DOHH2 (cell line): ENCODE measurements at regions not wholly inside any gene's neighbourhood (a gene's known extent, or its start where the extent isn't known, plus 50 kb on each side); places are given as distances from the start of the nearest gene placed in this dataset.

ENCODE experiments used
- H3F3A ChIP-seq: fragments of 200-600 bp; sonication (generic), shearing (Covaris generic); 2 replicates; pipeline ENCODE4 v1.6.0; 2016; ENCODE audit warnings: antibody characterized with exemption, mild to moderate bottlenecking; ENCODE audit not compliant: control insufficient read depth, insufficient read depth
- H3K27ac ChIP-seq: fragments of 200-600 bp; sonication (generic); 2 replicates; pipeline ENCODE4 v1.5.1; 2014; ENCODE audit warnings: low read depth, mild to moderate bottlenecking, low read length, moderate library complexity
- H3K27me3 ChIP-seq: fragments of 200-600 bp; sonication (generic); 2 replicates; pipeline ENCODE4 v1.6.1; 2014; ENCODE audit warnings: mild to moderate bottlenecking, low read length, mixed read lengths; ENCODE audit not compliant: control insufficient read depth
- H3K36me3 ChIP-seq: fragments of 200-600 bp; sonication (generic); 2 replicates; pipeline ENCODE4 v1.6.1; 2014; ENCODE audit warnings: mild to moderate bottlenecking, low read length, moderate library complexity, mixed read lengths; ENCODE audit not compliant: control insufficient read depth
- H3K4me1 ChIP-seq: fragments of 200-600 bp; sonication (generic); 2 replicates; pipeline ENCODE4 v1.6.1; 2014; ENCODE audit warnings: mild to moderate bottlenecking, low read length, mixed read lengths; ENCODE audit not compliant: control insufficient read depth
- H3K4me2 ChIP-seq: fragments of 200-600 bp; sonication (generic); 2 replicates; pipeline ENCODE4 v1.6.0; 2014; ENCODE audit warnings: mild to moderate bottlenecking, low read length, moderate library complexity
- H3K4me3 ChIP-seq: fragments of 200-600 bp; sonication (generic); 2 replicates; pipeline ENCODE4 v1.5.1; 2014; ENCODE audit warnings: mild to moderate bottlenecking, low read length, mixed read lengths
- H3K79me2 ChIP-seq: fragments of 200-600 bp; sonication (generic); 2 replicates; pipeline ENCODE4 v1.6.1; 2014; ENCODE audit warnings: mild to moderate bottlenecking, low read length, mixed read lengths; ENCODE audit not compliant: control insufficient read depth
- H3K9me2 ChIP-seq: fragments of 200-600 bp; sonication (generic); replicated peaks from 2 replicates; pipeline ENCODE4 v1.6.1; 2014; ENCODE audit warnings: mild to moderate bottlenecking, low read length, mixed read lengths; ENCODE audit not compliant: control insufficient read depth
- H3K9me3 ChIP-seq: fragments of 200-600 bp; sonication (generic); 2 replicates; pipeline ENCODE4 v1.6.1; 2014; ENCODE audit warnings: antibody characterized with exemption, low read length, mixed read lengths; ENCODE audit not compliant: control insufficient read depth, insufficient read depth
- H4K20me1 ChIP-seq: fragments of 200-600 bp; sonication (generic); 2 replicates; pipeline ENCODE4 v1.6.0; 2014; ENCODE audit warnings: low read depth, mild to moderate bottlenecking, antibody characterized with exemption, low read length, moderate library complexity; ENCODE audit not compliant: control insufficient read depth, insufficient read depth
- EZH2phosphoT487 ChIP-seq: fragments of 200-600 bp; sonication (generic); IDR thresholded peaks from 2 replicates; pipeline ENCODE4 v1.6.1; 2017; ENCODE audit warnings: borderline replicate concordance, mild to moderate bottlenecking, antibody characterized with exemption, low read length, moderate library complexity, mixed read lengths
- TF ChIP-seq, protein P1 (sequence below): fragments of 200-600 bp; sonication (generic); IDR thresholded peaks from one replicate; pipeline ENCODE4 v1.5.1; 2014; ENCODE audit warnings: antibody characterized with exemption, mild to moderate bottlenecking, low read depth, low read length; ENCODE audit not compliant: poor library complexity, severe bottlenecking

DNA sequence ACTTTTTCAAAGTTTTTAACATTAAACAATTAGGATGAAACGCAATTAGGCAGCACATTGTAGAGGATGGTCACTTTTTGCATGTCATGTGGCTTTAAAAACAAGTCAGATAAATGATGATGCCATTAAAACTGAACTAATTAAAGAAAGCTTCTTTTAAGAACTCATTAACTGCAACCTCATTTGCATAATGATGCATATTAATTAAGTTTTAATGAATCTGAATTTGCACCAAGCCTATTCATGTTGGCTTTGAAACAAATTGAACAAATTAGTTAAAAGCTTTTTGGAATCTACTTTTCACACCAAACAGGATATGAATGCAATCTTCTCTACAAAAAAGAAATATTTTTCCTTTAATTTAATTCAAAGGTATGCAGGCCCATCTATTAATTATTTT lies 499.0 kb downstream of the VRK1 start:
- TF ChIP-seq EZH2phosphoT487, result no peak
- H3K9me3 ChIP-seq, result no peaks in the 10 kb centered on the region
- no peaks in the 10 kb centered on the region for H3K79me2 ChIP-seq

DNA sequence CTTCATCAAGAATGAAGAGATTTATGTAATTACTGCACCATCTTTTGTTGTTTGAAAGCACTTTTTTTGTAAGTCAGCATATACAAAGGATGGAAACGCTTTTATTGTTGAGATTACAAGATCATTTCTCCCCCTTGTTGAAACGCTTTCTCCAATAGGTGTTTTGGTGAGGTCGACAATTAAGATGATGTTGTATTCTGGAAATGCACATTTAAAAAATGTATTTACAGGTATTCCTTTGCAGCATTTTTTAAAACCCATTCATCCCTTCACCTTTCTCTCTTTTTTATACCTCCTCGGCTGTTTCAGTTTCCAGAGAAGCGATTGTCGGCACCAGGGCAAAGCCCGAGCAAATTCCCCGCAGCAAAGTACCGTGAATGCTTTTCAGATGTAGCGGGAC lies 499.9 kb downstream of the VRK1 start:
- H3K4me1 ChIP-seq, result no peaks in the 10 kb centered on the region

More for the DNA sequence above, 499.0 kb downstream of the VRK1 start:
- Histone ChIP-seq H3K27ac (no peak overlapping the region), H3K4me3 (no peak overlapping the region), H3F3A (no peaks in the 10 kb centered on the region), H3K27me3 (no peaks in the 10 kb centered on the region), H3K9me2 (no peaks in the 10 kb centered on the region), H3K4me2 (no peak overlapping the region), H3K36me3 (no peaks in the 10 kb centered on the region), H4K20me1 (no peaks in the 10 kb centered on the region), H3K4me1 (no peaks in the 10 kb centered on the region)

DNA sequence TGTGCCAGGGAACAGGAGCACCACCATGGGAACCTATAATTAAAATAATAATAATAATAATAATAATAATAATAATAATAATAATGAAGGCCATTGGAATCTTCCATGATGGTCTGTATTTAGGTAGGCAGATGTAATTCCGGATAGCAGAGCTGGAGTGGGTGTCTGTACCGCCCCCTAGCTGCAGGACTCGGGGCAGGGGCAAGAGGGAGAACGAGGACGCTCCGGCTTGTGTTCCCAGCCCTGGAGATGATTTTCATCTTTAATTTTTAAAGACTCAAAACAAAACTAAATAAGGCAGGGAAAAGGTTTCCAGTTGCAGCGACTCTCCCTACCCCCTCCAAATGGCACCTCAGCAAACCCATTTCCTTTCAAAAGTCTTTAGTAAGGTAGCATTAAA lies 501.1 kb downstream of the VRK1 start:
- no peak overlapping the region for H3K27ac ChIP-seq

More for the DNA sequence above, 499.9 kb downstream of the VRK1 start:
- TF ChIP-seq, protein P1, sequence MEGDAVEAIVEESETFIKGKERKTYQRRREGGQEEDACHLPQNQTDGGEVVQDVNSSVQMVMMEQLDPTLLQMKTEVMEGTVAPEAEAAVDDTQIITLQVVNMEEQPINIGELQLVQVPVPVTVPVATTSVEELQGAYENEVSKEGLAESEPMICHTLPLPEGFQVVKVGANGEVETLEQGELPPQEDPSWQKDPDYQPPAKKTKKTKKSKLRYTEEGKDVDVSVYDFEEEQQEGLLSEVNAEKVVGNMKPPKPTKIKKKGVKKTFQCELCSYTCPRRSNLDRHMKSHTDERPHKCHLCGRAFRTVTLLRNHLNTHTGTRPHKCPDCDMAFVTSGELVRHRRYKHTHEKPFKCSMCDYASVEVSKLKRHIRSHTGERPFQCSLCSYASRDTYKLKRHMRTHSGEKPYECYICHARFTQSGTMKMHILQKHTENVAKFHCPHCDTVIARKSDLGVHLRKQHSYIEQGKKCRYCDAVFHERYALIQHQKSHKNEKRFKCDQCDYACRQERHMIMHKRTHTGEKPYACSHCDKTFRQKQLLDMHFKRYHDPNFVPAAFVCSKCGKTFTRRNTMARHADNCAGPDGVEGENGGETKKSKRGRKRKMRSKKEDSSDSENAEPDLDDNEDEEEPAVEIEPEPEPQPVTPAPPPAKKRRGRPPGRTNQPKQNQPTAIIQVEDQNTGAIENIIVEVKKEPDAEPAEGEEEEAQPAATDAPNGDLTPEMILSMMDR, result no peak
- no peak for TF ChIP-seq EZH2phosphoT487
- Histone ChIP-seq H3K9me2 (no peaks in the 10 kb centered on the region), H3K4me2 (no peak overlapping the region), H3K79me2 (no peaks in the 10 kb centered on the region), H3K27ac (no peak overlapping the region), H3K36me3 (no peaks in the 10 kb centered on the region), H3K4me3 (no peak overlapping the region), H4K20me1 (no peaks in the 10 kb centered on the region), H3K9me3 (no peaks in the 10 kb centered on the region), H3K27me3 (no peaks in the 10 kb centered on the region), H3F3A (no peaks in the 10 kb centered on the region)

DNA sequence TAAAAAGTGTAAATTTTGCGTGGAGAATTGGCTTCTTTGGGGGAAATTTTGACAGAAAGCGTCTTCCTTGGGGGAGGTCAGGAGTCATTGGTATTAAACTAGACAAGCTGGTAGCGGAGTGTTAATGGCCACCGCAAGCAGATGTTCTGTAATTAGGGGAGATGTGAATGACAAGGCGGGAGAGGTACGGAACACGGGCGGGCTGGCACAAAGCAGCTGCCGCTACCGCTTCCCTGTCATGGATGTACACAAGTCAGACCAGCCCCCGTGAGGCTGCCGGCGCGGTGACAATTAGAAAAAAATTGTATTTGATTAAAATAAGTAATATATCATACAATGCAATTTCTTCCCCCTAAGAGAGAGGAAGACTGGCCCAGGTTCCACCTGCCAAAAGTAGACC lies 501.6 kb downstream of the VRK1 start:
- H3K9me2 ChIP-seq, result no peaks in the 10 kb centered on the region
- H3K4me1 ChIP-seq, result no peaks in the 10 kb centered on the region
- H3F3A ChIP-seq, result no peaks in the 10 kb centered on the region
- TF ChIP-seq EZH2phosphoT487, result no peak
- TF ChIP-seq, protein P1, result no peak
- no peak overlapping the region for H3K4me3 ChIP-seq
- no peaks in the 10 kb centered on the region for H3K27me3 ChIP-seq
- no peaks in the 10 kb centered on the region for H3K79me2 ChIP-seq
- H3K27ac ChIP-seq, result no peak overlapping the region
- no peaks in the 10 kb centered on the region for H4K20me1 ChIP-seq
- H3K4me2 ChIP-seq, result no peak overlapping the region
- no peaks in the 10 kb centered on the region for H3K36me3 ChIP-seq
- no peaks in the 10 kb centered on the region for H3K9me3 ChIP-seq

More for the DNA sequence above, 501.1 kb downstream of the VRK1 start:
- Histone ChIP-seq H3K4me1 (no peaks in the 10 kb centered on the region), H4K20me1 (no peaks in the 10 kb centered on the region), H3K27me3 (no peaks in the 10 kb centered on the region), H3K36me3 (no peaks in the 10 kb centered on the region), H3F3A (no peaks in the 10 kb centered on the region), H3K79me2 (no peaks in the 10 kb centered on the region), H3K9me3 (no peaks in the 10 kb centered on the region), H3K4me3 (no peak overlapping the region), H3K9me2 (no peaks in the 10 kb centered on the region), H3K4me2 (no peak overlapping the region)
- TF ChIP-seq, protein P1, result peak; percentile 38
- no peak for TF ChIP-seq EZH2phosphoT487
